HepG2 (cell line): ENCODE measurements at regions not wholly inside any gene's neighbourhood (a gene's known extent, or its start where the extent isn't known, plus 50 kb on each side); places are given as distances from the start of the nearest gene placed in this dataset.

ENCODE experiments used
- ATAC-seq: fragments of 200-7000 bp; cut with Tn5 transposase; 3 replicates; pipeline ENCODE4 v1.9.1; 2020; ENCODE audit warnings: mild to moderate bottlenecking, moderate library complexity
- BruUV-seq: library from RNA; stranded (reverse); fragments of 400-500 nt; replicated peaks from 2 replicates; lab custom pipeline; 2021; lab: Mats Ljungman, UMichigan
- CTCF ChIA-PET: fragments of 300-600 bp; formaldehyde crosslinking; extraction: SDS; loops from one replicate; lab custom pipeline; 2021; ENCODE audit warnings: low total read pairs, inconsistent platforms, low intra/inter-chr PET ratio; lab: Yijun Ruan, JAX
- POLR2A ChIA-PET: fragments of 350-600 bp; sonication (Branson Sonifier 250); formaldehyde crosslinking; loops from one replicate; lab custom pipeline; 2020; ENCODE audit warnings: antibody characterized with exemption, inconsistent platforms; lab: Yijun Ruan, JAX
- DNase-seq: peaks from one replicate; pipeline ENCODE4 v3.0.0-alpha.2; 2015; ENCODE audit warnings: low spot score
- FAIRE-seq: peaks from 3 replicates; lab custom pipeline; 2011; peaks lifted over from hg19 to GRCh38; lab: Jason Lieb, UNC
- H2AFZ ChIP-seq: one replicate; pipeline ENCODE4 v1.6.1; 2011; ENCODE audit warnings: low read length, inconsistent platforms
- H3K27ac ChIP-seq: fragments of 300-600 bp; 3 replicates; pipeline ENCODE4 v1.8.0; 2011; ENCODE audit warnings: mixed run types, mild to moderate bottlenecking, mixed read lengths, low read length, inconsistent platforms; ENCODE audit not compliant: insufficient read depth; ENCODE audit errors: extremely low read length
- H3K27me3 ChIP-seq, 2 experiments: fragments of 200-600 bp in 1 of 2; 2 replicates in 1 of 2; 3 replicates in 1 of 2; pipeline versions ENCODE4 v1.6.0 to v1.8.0; 2011; ENCODE audit warnings: low read length in 2 of 2, mild to moderate bottlenecking in 2 of 2, moderate library complexity in 2 of 2, inconsistent platforms in 1 of 2; ENCODE audit not compliant: insufficient read depth in 2 of 2, control insufficient read depth in 1 of 2
- H3K36me3 ChIP-seq, 2 experiments: fragments of 200-600 bp in 1 of 2; replicated peaks in 1 of 2; 2 replicates in 1 of 2; 3 replicates in 1 of 2; pipeline versions ENCODE4 v1.5.1 to v1.8.0; 2011; ENCODE audit warnings: low read length in 2 of 2, inconsistent platforms in 1 of 2; ENCODE audit not compliant: insufficient read depth in 2 of 2, control insufficient read depth in 1 of 2
- H3K4me1 ChIP-seq: 2 replicates; pipeline ENCODE4 v1.5.1; 2012; ENCODE audit warnings: low read length, inconsistent platforms; ENCODE audit not compliant: insufficient read depth
- H3K4me2 ChIP-seq: 2 replicates; pipeline ENCODE4 v1.6.0; 2011; ENCODE audit warnings: low read depth, low read length, inconsistent platforms
- H3K4me3 ChIP-seq, 3 experiments: fragments of 200-600 bp in 1 of 3; sonication (generic), shearing (Covaris generic) in 1 of 3; replicated peaks in 1 of 3; 2 replicates each; pipeline ENCODE4 v1.5.1; 2011 to 2016; ENCODE audit warnings: low read length in 3 of 3, inconsistent platforms in 2 of 3, low read depth in 2 of 3, mild to moderate bottlenecking in 2 of 3, control low read depth in 1 of 3, mixed read lengths in 1 of 3; ENCODE audit not compliant: insufficient read depth in 1 of 3
- H3K79me2 ChIP-seq: one replicate; pipeline ENCODE4 v1.6.1; 2011; ENCODE audit warnings: low read length, inconsistent platforms; ENCODE audit not compliant: insufficient read depth
- H3K9ac ChIP-seq: 2 replicates; pipeline ENCODE4 v1.6.0; 2011; ENCODE audit warnings: mild to moderate bottlenecking, low read depth, low read length, inconsistent platforms; ENCODE audit not compliant: insufficient read depth
- H3K9me3 ChIP-seq: 2 replicates; pipeline ENCODE4 v1.5.1; 2012; ENCODE audit warnings: mild to moderate bottlenecking, low read length
- H4K20me1 ChIP-seq: 2 replicates; pipeline ENCODE4 v1.6.0; 2011; ENCODE audit warnings: inconsistent platforms, mild to moderate bottlenecking, low read length, moderate library complexity; ENCODE audit not compliant: insufficient read depth
- CEBPB ChIP-seq: IDR thresholded peaks from 2 replicates; pipeline ENCODE4 v1.6.1; 2011; ENCODE audit warnings: low read depth, low read length, improper control_type of control experiment, borderline replicate concordance
- DRAP1 ChIP-seq: IDR thresholded peaks from 2 replicates; pipeline ENCODE4 v1.6.1; 2016; ENCODE audit warnings: missing genetic modification reagents, missing compliant biosample characterization
- PHF21A ChIP-seq: sonication (generic); formaldehyde crosslinking; IDR thresholded peaks from 2 replicates; pipeline ENCODE4 v1.5.0; 2020; ENCODE audit warnings: mild to moderate bottlenecking, missing genetic modification reagents
- POLR2AphosphoS5 ChIP-seq: IDR thresholded peaks from 2 replicates; pipeline ENCODE4 v1.6.1; 2012; ENCODE audit warnings: low read depth, low read length
- SOX13 ChIP-seq, 3 experiments: fragments of 450-650 bp in 1 of 3; sonication (generic) in 1 of 3; formaldehyde crosslinking in 1 of 3; IDR thresholded peaks in 2 of 3; conservative IDR thresholded peaks in 1 of 3; 2 replicates each; pipeline versions ENCODE4 v1.5.0 to v1.6.1; 2016 to 2020; ENCODE audit warnings: antibody characterized with exemption in 1 of 3, mild to moderate bottlenecking in 1 of 3, missing compliant biosample characterization in 1 of 3, missing genetic modification reagents in 1 of 3, moderate library complexity in 1 of 3
- ZMYM4 ChIP-seq: sonication (generic); formaldehyde crosslinking; IDR thresholded peaks from 2 replicates; pipeline ENCODE4 v1.8.1; 2023; ENCODE audit warnings: mild to moderate bottlenecking, missing genetic modification reagents
- ZNF644 ChIP-seq: IDR thresholded peaks from 2 replicates; pipeline ENCODE4 v1.6.1; 2016; ENCODE audit warnings: low read depth
- ZNF761 ChIP-seq: sonication (generic); formaldehyde crosslinking; conservative IDR thresholded peaks from 2 replicates; pipeline ENCODE4 v1.4.0; 2020; ENCODE audit warnings: mild to moderate bottlenecking, missing genetic modification reagents
- WGBS: methylation state at CpG from one replicate; pipeline ENCODE4 v1.1.6; 2017; ENCODE audit warnings: low lambda C conversion rate; 5-methylcytosine and 5-hydroxymethylcytosine counted together
- in situ Hi-C: cut with HindIII; loops from 2 replicates; pipeline ENCODE4 v1.10.0; 2017; ENCODE audit warnings: low pct_unique_long_range_greater_than_20kb; ENCODE audit not compliant: extremely low pct_ligation_motif_present
- intact Hi-C: fragments of 100-400 bp; cut with micrococcal nuclease; formaldehyde crosslinking; loops from one replicate; pipeline ENCODE4 v1.10.0; 2022; ENCODE audit not compliant: unreplicated experiment
- TF ChIP-seq, protein P1 (sequence below): sonication (generic); formaldehyde crosslinking; IDR thresholded peaks from 2 replicates; pipeline ENCODE4 v1.5.0; 2020; ENCODE audit warnings: mild to moderate bottlenecking, missing genetic modification reagents
- TF ChIP-seq, protein P2 (sequence below): sonication (generic); formaldehyde crosslinking; IDR thresholded peaks from 2 replicates; pipeline ENCODE4 v1.8.0; 2022; ENCODE audit warnings: missing genetic modification reagents, mild to moderate bottlenecking, inconsistent platforms, borderline replicate concordance
- TF ChIP-seq, protein P3 (sequence below): sonication (generic); IDR thresholded peaks from 2 replicates; pipeline ENCODE4 v1.6.1; 2016; ENCODE audit warnings: low read depth, borderline replicate concordance

DNA sequence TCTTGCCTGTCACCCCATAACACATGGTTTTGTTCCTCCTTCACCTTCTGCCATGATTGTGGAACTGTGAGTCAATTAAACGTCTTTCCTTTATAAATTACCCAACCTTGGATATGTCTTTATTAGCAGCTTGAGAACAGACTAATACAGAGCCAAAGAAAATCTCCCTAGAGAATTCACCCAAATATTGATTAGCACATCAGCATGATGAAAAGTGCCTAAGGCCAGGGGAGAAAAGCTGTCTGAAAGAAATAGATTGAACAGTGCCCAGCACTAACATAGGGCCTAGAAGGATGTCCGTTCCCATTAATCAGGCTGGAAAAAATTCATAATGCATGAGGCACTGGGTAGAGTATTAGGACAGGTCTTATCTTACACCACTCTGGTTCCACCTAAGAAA is 111.9 kb upstream of the CALN1 start:
- no peaks in the 10 kb centered on the region for H3K79me2 ChIP-seq
- CTCF ChIA-PET, result no interaction called here
- H3K4me2 ChIP-seq, result no peak overlapping the region
- no peak for FAIRE-seq
- 23% methylated on average over 2 of the region's 2 CpGs for WGBS
- no peaks in the 10 kb centered on the region for H3K36me3 ChIP-seq
- no peaks in the 10 kb centered on the region for H3K4me1 ChIP-seq
- H3K27me3 ChIP-seq, result no peaks in the 10 kb centered on the region
- ATAC-seq, result no peak
- POLR2A ChIA-PET, result no interaction called here
- in situ Hi-C loops (no loop called here), intact Hi-C loops (no loop called here)
- H3K9ac ChIP-seq, result no peak overlapping the region
- H3K27ac ChIP-seq, result no peak overlapping the region
- TF ChIP-seq, protein P1, sequence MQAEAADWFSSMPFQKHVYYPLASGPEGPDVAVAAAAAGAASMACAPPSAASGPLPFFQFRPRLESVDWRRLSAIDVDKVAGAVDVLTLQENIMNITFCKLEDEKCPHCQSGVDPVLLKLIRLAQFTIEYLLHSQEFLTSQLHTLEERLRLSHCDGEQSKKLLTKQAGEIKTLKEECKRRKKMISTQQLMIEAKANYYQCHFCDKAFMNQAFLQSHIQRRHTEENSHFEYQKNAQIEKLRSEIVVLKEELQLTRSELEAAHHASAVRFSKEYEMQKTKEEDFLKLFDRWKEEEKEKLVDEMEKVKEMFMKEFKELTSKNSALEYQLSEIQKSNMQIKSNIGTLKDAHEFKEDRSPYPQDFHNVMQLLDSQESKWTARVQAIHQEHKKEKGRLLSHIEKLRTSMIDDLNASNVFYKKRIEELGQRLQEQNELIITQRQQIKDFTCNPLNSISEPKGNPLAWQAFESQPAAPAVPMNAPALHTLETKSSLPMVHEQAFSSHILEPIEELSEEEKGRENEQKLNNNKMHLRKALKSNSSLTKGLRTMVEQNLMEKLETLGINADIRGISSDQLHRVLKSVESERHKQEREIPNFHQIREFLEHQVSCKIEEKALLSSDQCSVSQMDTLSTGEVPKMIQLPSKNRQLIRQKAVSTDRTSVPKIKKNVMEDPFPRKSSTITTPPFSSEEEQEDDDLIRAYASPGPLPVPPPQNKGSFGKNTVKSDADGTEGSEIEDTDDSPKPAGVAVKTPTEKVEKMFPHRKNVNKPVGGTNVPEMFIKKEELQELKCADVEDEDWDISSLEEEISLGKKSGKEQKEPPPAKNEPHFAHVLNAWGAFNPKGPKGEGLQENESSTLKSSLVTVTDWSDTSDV (CRISPR knock-in tag), result no peak
- TF ChIP-seq POLR2AphosphoS5, result no peak
- TF ChIP-seq, protein P2, sequence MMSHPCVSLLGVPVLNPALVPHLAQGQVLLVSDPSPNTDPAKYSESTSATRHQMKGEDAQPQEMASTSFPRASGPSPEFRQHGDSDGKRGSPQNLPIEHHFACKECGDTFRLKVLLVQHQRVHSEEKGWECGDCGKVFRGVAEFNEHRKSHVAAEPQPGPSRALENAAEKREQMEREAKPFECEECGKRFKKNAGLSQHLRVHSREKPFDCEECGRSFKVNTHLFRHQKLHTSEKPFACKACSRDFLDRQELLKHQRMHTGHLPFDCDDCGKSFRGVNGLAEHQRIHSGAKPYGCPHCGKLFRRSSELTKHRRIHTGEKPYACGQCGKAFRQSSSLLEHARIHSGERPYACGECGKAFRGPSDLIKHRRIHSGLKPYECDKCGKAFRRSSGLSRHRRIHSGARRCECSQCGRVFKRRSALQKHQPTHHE, result no peak
- no peaks in the 10 kb centered on the region for H4K20me1 ChIP-seq
- no peaks in the 10 kb centered on the region for H3K9me3 ChIP-seq
- H3K4me3 ChIP-seq, result no peak overlapping the region
- no peak for DNase-seq
- no TSS peak for BruUV-seq
- no peak overlapping the region for H2AFZ ChIP-seq

GRCh38 chr7:72504061-72504706 is 92.0 kb upstream of the CALN1 start:
- ATAC-seq (no peak), FAIRE-seq (no peak), DNase-seq (peak; percentile 31)
- H3K9ac ChIP-seq, result no peak overlapping the region
- H2AFZ ChIP-seq, result no peak overlapping the region
- BruUV-seq, result no TSS peak
- no peak overlapping the region for H3K27ac ChIP-seq
- no peak for TF ChIP-seq ZNF644 (CRISPR knock-in tag)
- no peak for TF ChIP-seq PHF21A (CRISPR knock-in tag)
- TF ChIP-seq, protein P3, sequence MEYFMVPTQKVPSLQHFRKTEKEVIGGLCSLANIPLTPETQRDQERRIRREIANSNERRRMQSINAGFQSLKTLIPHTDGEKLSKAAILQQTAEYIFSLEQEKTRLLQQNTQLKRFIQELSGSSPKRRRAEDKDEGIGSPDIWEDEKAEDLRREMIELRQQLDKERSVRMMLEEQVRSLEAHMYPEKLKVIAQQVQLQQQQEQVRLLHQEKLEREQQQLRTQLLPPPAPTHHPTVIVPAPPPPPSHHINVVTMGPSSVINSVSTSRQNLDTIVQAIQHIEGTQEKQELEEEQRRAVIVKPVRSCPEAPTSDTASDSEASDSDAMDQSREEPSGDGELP, result peak; percentile 34; the same call in 1 of the 2 replicates
- no peak for TF ChIP-seq ZMYM4 (CRISPR knock-in tag)
- TF ChIP-seq DRAP1 (CRISPR knock-in tag), result no peak
- TF ChIP-seq CEBPB, result peak; percentile 62; the same call in 1 of the 2 replicates
- TF ChIP-seq SOX13 (IDR thresholded peaks at IDR 0.05), result no peak
- no peak for TF ChIP-seq SOX13 (CRISPR knock-in tag; conservative IDR thresholded peaks at IDR 0.05 in 1 of 2, IDR thresholded peaks at IDR 0.05 in 1 of 2)
- TF ChIP-seq ZNF761, result no peak
- no peaks in the 10 kb centered on the region for H3K36me3 ChIP-seq
- in situ Hi-C loops, result no loop called here
- H3K9me3 ChIP-seq, result no peaks in the 10 kb centered on the region
- H3K4me1 ChIP-seq, result no peaks in the 10 kb centered on the region
- no peak overlapping the region for H3K4me2 ChIP-seq
- peaks cover 4 to 16% of the 10 kb centered on the region in 2 experiments; a peak in 4 of 5 replicates for H3K27me3 ChIP-seq
- WGBS, result 14% methylated on average over 10 of the region's 10 CpGs
- CTCF ChIA-PET, result no interaction called here
- intact Hi-C loops, result no loop called here
- POLR2A ChIA-PET, result no interaction called here
- H4K20me1 ChIP-seq, result no peaks in the 10 kb centered on the region
- H3K79me2 ChIP-seq, result no peaks in the 10 kb centered on the region
- no peak overlapping the region for H3K4me3 ChIP-seq
